ENCODE measurements at regions not wholly inside any gene's neighbourhood (a gene's known extent, or its start where the extent isn't known, plus 50 kb on each side); places are given as distances from the start of the nearest gene placed in this dataset.

GRCh38 chr12:131509701-131510100 lies 201.2 kb upstream of the SFSWAP start:
- no peak for TF ChIP-seq CTCF (IDR thresholded peaks at IDR 0.05)
- TF ChIP-seq POLR2A (IDR thresholded peaks at IDR 0.05), result no peak

Data from adrenal gland (tissue), 5 donors.